ENCODE measurements at regions not wholly inside any gene's neighbourhood (a gene's known extent, or its start where the extent isn't known, plus 50 kb on each side); places are given as distances from the start of the nearest gene placed in this dataset.

GRCh38 chr1:81032374-81032773 is 768.4 kb upstream of the ADGRL2 start:
- TF ChIP-seq, protein P1, sequence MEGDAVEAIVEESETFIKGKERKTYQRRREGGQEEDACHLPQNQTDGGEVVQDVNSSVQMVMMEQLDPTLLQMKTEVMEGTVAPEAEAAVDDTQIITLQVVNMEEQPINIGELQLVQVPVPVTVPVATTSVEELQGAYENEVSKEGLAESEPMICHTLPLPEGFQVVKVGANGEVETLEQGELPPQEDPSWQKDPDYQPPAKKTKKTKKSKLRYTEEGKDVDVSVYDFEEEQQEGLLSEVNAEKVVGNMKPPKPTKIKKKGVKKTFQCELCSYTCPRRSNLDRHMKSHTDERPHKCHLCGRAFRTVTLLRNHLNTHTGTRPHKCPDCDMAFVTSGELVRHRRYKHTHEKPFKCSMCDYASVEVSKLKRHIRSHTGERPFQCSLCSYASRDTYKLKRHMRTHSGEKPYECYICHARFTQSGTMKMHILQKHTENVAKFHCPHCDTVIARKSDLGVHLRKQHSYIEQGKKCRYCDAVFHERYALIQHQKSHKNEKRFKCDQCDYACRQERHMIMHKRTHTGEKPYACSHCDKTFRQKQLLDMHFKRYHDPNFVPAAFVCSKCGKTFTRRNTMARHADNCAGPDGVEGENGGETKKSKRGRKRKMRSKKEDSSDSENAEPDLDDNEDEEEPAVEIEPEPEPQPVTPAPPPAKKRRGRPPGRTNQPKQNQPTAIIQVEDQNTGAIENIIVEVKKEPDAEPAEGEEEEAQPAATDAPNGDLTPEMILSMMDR (IDR thresholded peaks at IDR 0.05) = no peak
- TF ChIP-seq POLR2A (IDR thresholded peaks at IDR 0.05) = no peak

Data from right lobe of liver (tissue), 4 donors.